Embryonic facial prominence (tissue), 1 donor: ENCODE measurements at regions not wholly inside any gene's neighbourhood (a gene's known extent, or its start where the extent isn't known, plus 50 kb on each side); places are given as distances from the start of the nearest gene placed in this dataset.

ENCODE experiments used
- DNase-seq: peaks from one replicate; pipeline ENCODE4 v3.0.0-alpha.2; 2016; ENCODE audit errors: extremely low spot score

GRCh38 chr20:48358176-48359054, 469.4 kb downstream of the PREX1 start:
- no peak for DNase-seq

GRCh38 chr20:48357714-48358113, 470.1 kb downstream of the PREX1 start:
- no peak for DNase-seq

GRCh38 chr20:48354903-48355302, 472.9 kb downstream of the PREX1 start:
- no peak for DNase-seq

GRCh38 chr20:48354320-48354876, 473.4 kb downstream of the PREX1 start:
- no peak for DNase-seq

GRCh38 chr20:48352628-48353027, 475.2 kb downstream of the PREX1 start:
- no peak for DNase-seq

- DNase-seq, result no peak
These were observed 475.8 kb downstream of the PREX1 start for GRCh38 chr20:48352042-48352441.

GRCh38 chr20:48350313-48350988, 477.3 kb downstream of the PREX1 start:
- no peak for DNase-seq

- no peak for DNase-seq
These were observed 478.1 kb downstream of the PREX1 start for GRCh38 chr20:48349656-48350055.

GRCh38 chr20:48348022-48348421, 479.8 kb downstream of the PREX1 start:
- no peak for DNase-seq

- DNase-seq, result no peak
These were observed 484.8 kb downstream of the PREX1 start for GRCh38 chr20:48342822-48343513.

GRCh38 chr20:48340883-48341281, 486.9 kb downstream of the PREX1 start:
- no peak for DNase-seq

- no peak for DNase-seq
These were observed 487.6 kb downstream of the PREX1 start for GRCh38 chr20:48339986-48340882.

- DNase-seq, result no peak
These were observed 488.4 kb downstream of the PREX1 start for GRCh38 chr20:48339190-48339985.

- no peak for DNase-seq
These were observed 489.1 kb downstream of the PREX1 start for GRCh38 chr20:48338717-48339116.

- DNase-seq, result no peak
These were observed 491.2 kb downstream of the PREX1 start for GRCh38 chr20:48336597-48336996.

GRCh38 chr20:48335308-48336050, 492.3 kb downstream of the PREX1 start:
- no peak for DNase-seq

GRCh38 chr20:48333707-48334106, 494.1 kb downstream of the PREX1 start:
- DNase-seq, result no peak

GRCh38 chr20:48332555-48332954, 495.2 kb downstream of the PREX1 start:
- DNase-seq, result no peak

GRCh38 chr20:48331518-48332286, 496.1 kb downstream of the PREX1 start:
- no peak for DNase-seq
